ENCODE measurements at regions not wholly inside any gene's neighbourhood (a gene's known extent, or its start where the extent isn't known, plus 50 kb on each side); places are given as distances from the start of the nearest gene placed in this dataset.
"Not testable (repeated sequence)": the region's sequence is repeated elsewhere in the genome, so short reads cannot be mapped to it uniquely, and the experiment has no call there.

DNA sequence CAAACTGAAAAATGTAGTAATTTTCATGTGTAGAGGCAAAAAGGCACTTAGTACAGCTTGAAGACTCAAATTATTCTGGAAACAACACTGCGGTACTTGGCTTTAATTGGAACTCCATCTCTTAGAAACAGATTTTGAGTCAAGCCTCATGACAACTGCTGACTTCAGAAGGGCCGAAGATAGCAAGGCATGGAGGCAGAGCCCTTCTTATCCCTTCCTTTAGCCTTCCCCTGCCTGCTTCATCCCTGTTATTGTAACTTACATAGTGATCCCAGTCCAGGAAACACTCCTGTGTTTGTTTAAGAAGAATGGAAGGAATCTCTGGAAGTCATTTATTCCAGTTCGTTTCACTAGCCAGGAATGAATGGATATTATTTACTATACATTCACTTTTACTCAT is 110.9 kb upstream of the FAM98A start:
- no peak for TF ChIP-seq TAF1 (IDR thresholded peaks at IDR 0.05; ENCODE audit: borderline replicate concordance, low read depth, low read length)
- TF ChIP-seq POLR2AphosphoS5 (IDR thresholded peaks at IDR 0.05; ENCODE audit: low read depth, low read length) = no peak
- TF ChIP-seq POLR2A (IDR thresholded peaks at IDR 0.05; ENCODE audit: low read depth, low read length) = no peak
- no peak for DNase-seq (ENCODE audit: insufficient read length)
- no peak for FAIRE-seq

DNA sequence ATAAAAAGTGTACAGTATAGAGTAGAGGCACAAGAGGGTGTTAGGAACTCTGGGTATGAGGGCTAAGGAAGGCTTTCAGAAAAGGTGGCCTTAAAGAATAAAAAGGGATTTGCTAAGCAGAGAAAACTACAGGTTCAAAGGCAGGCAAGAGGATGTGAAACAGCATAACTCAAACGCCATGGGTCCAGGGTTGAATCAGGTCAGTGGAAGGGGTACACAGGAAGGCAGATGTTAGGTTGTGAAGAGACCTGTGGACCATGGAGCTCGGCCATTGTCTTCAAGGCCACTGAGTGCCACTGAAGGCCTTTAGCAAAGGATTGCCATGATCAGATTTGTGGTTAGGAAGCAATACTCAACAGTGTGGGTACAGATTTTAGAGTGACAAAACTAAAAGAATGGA is 108.2 kb upstream of the FAM98A start:
- FAIRE-seq (no peak), DNase-seq (ENCODE audit: insufficient read length) (no peak)
- TF ChIP-seq TAF1 (IDR thresholded peaks at IDR 0.05; ENCODE audit: borderline replicate concordance, low read depth, low read length) (no peak), POLR2A (IDR thresholded peaks at IDR 0.05; ENCODE audit: low read depth, low read length) (no peak), POLR2AphosphoS5 (IDR thresholded peaks at IDR 0.05; ENCODE audit: low read depth, low read length) (no peak)

DNA sequence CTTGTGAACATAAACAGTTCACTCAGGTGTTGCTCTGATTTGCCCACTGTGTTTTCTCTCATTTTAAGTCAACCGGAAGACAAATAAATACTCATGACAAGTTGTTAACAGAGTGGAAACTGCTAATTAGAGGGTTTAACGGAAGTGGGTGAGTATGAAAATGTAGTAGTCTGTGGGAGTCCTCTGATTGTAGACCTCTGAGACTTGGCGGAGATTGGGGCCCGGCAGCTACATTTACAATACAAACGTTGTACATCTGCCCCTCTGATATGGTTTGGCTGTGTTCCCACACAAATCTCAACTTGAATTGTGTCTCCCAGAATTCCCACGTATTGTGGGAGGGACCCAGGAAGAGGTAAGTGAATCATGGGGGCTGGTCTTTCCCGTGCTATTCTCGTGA is 107.3 kb upstream of the FAM98A start:
- FAIRE-seq (peak; percentile 9), DNase-seq (ENCODE audit: insufficient read length) (no peak)
- TF ChIP-seq POLR2A (IDR thresholded peaks at IDR 0.05; ENCODE audit: low read depth, low read length) (no peak), TAF1 (IDR thresholded peaks at IDR 0.05; ENCODE audit: borderline replicate concordance, low read depth, low read length) (no peak), POLR2AphosphoS5 (IDR thresholded peaks at IDR 0.05; ENCODE audit: low read depth, low read length) (no peak)

DNA sequence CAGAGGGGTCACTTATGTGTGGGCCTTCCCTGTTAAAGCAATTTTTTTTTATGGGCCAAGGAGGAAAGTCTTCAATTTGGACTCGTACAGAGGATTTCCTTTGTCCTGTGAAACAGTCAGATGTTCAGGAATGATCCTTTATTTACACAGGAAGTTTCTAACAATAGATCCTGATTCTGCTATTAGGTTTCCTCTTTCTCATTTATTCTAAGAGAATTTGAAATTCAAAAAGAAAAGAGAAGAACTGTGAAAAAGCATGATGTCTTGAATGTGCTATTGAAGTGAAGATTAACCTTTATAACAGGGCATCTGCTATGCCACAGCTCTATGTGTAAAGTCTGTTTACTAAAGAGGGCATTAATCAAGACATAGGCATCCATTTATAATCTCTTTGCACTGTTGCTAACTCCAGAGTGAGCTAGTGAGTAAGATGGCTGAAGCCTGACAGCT is 105.3 kb upstream of the FAM98A start:
- no peak for DNase-seq (ENCODE audit: insufficient read length)
- TF ChIP-seq POLR2AphosphoS5 (IDR thresholded peaks at IDR 0.05; ENCODE audit: low read depth, low read length) (no peak), POLR2A (IDR thresholded peaks at IDR 0.05; ENCODE audit: low read depth, low read length) (no peak), TAF1 (IDR thresholded peaks at IDR 0.05; ENCODE audit: borderline replicate concordance, low read depth, low read length) (no peak)
- no peak for FAIRE-seq

DNA sequence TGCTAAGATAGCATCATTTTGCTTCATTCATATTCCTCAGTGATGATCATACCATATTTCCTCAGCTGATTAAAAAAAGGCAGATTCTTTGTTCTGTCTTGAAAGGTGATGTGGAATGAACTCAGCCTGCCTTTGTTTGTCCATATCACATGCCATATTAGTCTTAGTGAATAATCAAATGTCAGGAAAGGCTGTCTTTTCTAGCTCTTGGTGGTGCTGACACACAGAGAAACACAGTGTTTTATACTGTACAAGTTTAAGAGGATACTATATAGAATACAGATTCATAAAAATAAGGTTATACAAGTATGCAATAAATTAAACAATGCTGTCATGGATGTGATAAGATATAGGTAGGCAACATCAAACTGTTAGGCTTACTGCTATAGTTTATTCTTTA is 97.1 kb upstream of the FAM98A start:
- no peak for DNase-seq (ENCODE audit: insufficient read length)
- no peak for FAIRE-seq
- TF ChIP-seq POLR2AphosphoS5 (IDR thresholded peaks at IDR 0.05; ENCODE audit: low read depth, low read length) = no peak
- no peak for TF ChIP-seq POLR2A (IDR thresholded peaks at IDR 0.05; ENCODE audit: low read depth, low read length)
- no peak for TF ChIP-seq TAF1 (IDR thresholded peaks at IDR 0.05; ENCODE audit: borderline replicate concordance, low read depth, low read length)

DNA sequence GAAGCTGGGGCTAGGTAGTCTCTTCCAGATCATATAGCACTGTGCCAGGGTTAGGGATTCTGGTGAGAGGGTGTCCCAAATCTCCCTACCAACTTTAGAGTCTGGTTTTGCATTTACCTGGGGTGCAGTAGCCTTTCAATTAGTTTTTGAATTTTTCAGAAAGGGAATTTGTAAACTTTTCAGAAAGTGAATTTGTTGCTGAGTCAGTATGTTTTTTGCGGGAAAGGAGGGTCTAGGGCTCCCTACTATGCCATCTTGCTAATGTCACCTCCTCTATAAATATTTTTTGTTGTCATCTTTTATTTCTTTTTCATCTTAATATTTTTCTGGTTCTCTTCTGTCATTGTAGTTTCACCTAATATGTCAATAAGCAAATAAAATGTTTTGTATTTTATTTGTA is 95.8 kb upstream of the FAM98A start:
- TF ChIP-seq POLR2AphosphoS5 (IDR thresholded peaks at IDR 0.05; ENCODE audit: low read depth, low read length) (no peak), POLR2A (IDR thresholded peaks at IDR 0.05; ENCODE audit: low read depth, low read length) (no peak), TAF1 (IDR thresholded peaks at IDR 0.05; ENCODE audit: borderline replicate concordance, low read depth, low read length) (no peak)
- DNase-seq (ENCODE audit: insufficient read length) (no peak), FAIRE-seq (no peak)

DNA sequence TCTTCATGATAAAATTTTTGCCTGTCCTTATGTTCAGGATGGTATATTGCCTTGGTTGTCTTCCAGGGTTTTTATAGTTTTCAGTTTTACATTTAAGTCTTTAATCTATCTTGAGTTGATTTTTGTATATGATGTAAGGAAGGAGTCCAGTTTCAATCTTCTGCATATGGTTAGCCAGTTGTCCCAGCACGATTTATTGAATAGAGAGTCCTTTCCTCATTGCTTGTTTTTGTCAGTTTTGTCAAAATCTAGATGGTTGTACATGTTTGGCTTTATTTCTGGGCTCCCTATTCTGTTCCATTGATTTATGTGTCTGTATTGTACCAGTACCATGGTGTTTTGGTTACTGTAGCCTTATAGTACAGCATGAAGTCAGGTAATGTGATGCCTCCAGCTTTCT is 91.6 kb upstream of the FAM98A start:
- DNase-seq (ENCODE audit: insufficient read length); FAIRE-seq: not testable (repeated sequence)

DNA sequence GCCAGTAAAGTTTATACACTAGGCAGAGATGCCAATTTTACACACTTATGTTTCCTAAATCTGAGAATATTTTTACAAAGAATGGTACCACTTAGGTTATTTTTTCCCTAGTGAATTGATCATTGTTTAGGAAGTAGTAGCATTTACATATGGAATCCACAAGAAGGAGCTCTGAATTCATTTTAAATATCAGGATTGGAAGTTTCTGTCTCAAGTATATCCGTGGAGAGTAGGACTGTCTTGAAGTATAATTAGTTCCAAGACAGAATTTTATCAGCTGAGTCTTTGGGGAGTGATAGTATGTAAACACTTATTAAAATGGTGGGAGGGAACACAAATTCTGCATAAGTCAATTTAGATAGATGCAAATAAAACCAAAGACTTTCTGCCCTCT is 82.3 kb upstream of the FAM98A start:
- no peak for FAIRE-seq
- no peak for DNase-seq (ENCODE audit: insufficient read length)

DNA sequence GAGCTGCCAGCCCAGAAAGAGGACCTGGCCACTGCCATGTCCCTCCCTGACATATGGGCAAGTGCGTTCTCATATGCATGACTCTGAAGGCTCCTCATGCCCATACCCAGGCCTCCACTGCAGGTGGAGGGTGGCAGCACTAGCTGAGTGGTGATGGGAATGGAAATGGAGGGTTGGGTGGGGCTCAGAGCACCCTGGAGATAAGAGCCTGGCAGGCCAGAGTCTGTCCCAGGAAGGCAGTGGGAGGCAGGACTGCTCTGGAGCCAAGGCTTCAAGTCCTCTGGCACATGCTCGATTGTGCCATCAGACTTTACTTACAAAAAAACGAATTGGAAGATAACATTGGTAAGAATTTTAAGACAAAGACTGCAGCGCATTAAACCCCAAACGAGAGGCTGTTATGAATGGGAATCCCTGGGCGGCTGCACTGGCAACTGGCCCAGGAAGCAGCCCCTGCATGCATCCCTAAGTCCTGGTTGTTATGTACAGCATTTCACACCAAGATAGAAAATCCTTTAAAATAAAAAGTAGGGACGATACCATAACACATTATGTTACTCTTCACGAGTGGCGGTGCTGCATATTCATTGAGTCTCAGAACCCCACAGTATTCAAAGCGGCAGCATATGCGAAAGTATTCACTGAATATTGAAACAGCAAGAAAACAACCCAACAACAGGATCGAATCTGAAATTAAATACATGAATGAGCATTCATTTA is 81.7 kb upstream of the FAM98A start:
- FAIRE-seq (no peak), DNase-seq (ENCODE audit: insufficient read length) (no peak)
- TF ChIP-seq POLR2AphosphoS5 (IDR thresholded peaks at IDR 0.05; ENCODE audit: low read depth, low read length) = no peak
- no peak for TF ChIP-seq TAF1 (IDR thresholded peaks at IDR 0.05; ENCODE audit: borderline replicate concordance, low read depth, low read length)
- no peak for TF ChIP-seq POLR2A (IDR thresholded peaks at IDR 0.05; ENCODE audit: low read depth, low read length)

More for the DNA sequence above, 82.3 kb upstream of the FAM98A start:
- TF ChIP-seq TAF1 (IDR thresholded peaks at IDR 0.05; ENCODE audit: borderline replicate concordance, low read depth, low read length) (no peak), POLR2A (IDR thresholded peaks at IDR 0.05; ENCODE audit: low read depth, low read length) (no peak), POLR2AphosphoS5 (IDR thresholded peaks at IDR 0.05; ENCODE audit: low read depth, low read length) (no peak)

DNA sequence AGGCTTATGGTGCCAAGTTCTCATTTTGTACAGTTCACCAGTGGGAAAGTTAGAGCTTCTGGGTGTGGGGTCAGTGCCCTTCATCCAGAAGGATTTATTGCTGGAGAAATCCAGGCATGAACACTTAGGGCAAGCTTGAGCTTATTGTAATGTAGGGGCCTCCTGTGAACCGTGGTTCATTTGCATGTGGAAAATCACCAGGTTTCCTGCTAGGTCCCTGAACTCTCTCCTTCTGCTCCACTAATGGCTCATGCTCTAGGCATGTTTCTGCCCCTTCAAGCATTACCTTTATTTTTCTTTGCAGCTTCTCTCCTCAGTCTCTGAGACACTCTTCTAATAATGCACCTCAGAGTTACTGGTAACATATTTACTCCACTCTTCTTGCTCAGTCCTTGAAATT is 79.3 kb upstream of the FAM98A start:
- FAIRE-seq = no peak
- TF ChIP-seq TAF1 (IDR thresholded peaks at IDR 0.05; ENCODE audit: borderline replicate concordance, low read depth, low read length) (no peak), POLR2A (IDR thresholded peaks at IDR 0.05; ENCODE audit: low read depth, low read length) (no peak), POLR2AphosphoS5 (IDR thresholded peaks at IDR 0.05; ENCODE audit: low read depth, low read length) (no peak)
- DNase-seq (ENCODE audit: insufficient read length) = no peak

DNA sequence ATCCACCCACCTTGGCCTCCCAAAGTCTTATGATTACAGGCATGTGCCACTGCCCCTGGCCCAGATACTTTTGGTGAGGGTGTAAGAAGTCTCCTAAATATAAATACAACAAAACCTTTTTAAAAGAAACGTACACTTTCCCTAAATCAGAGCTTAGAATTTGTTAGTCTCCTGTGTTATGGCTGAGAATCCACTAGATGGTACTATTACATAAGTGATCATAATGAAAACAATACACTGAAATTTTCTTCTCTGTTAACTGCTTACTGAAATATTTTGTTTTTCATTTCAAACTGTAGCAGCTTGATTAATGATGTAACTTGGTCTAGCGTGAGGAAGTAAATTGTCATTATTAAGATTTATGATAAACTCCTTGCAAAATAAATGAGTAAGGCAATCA is 74.8 kb upstream of the FAM98A start:
- DNase-seq (ENCODE audit: insufficient read length) = no peak
- TF ChIP-seq POLR2AphosphoS5 (IDR thresholded peaks at IDR 0.05; ENCODE audit: low read depth, low read length) = no peak
- TF ChIP-seq POLR2A (IDR thresholded peaks at IDR 0.05; ENCODE audit: low read depth, low read length) = no peak
- no peak for TF ChIP-seq TAF1 (IDR thresholded peaks at IDR 0.05; ENCODE audit: borderline replicate concordance, low read depth, low read length)
- no peak for FAIRE-seq

DNA sequence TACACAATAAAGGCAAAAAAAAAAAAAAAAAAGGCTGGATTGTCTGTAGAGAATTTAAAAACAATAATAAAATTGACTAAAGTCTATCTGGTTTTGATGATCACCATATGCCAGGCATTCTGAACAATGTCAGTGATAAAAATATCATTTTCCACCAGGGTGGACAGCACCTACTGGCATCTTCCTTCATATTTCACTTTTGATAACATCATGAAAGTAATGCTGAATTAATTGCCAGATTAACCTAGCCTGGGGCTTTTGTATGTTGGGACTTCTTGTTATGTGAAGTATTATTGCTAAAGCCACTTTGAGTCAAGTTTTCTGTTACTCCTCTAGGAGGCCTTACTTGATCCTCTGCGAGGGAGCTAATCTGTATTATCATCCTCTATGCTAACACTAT is 73.8 kb upstream of the FAM98A start:
- no peak for TF ChIP-seq TAF1 (IDR thresholded peaks at IDR 0.05; ENCODE audit: borderline replicate concordance, low read depth, low read length)
- TF ChIP-seq POLR2AphosphoS5 (IDR thresholded peaks at IDR 0.05; ENCODE audit: low read depth, low read length) = no peak
- no peak for TF ChIP-seq POLR2A (IDR thresholded peaks at IDR 0.05; ENCODE audit: low read depth, low read length)
- DNase-seq (ENCODE audit: insufficient read length) (no peak), FAIRE-seq (no peak)
